ENCODE measurements at regions not wholly inside any gene's neighbourhood (a gene's known extent, or its start where the extent isn't known, plus 50 kb on each side); places are given as distances from the start of the nearest gene placed in this dataset.

DNA sequence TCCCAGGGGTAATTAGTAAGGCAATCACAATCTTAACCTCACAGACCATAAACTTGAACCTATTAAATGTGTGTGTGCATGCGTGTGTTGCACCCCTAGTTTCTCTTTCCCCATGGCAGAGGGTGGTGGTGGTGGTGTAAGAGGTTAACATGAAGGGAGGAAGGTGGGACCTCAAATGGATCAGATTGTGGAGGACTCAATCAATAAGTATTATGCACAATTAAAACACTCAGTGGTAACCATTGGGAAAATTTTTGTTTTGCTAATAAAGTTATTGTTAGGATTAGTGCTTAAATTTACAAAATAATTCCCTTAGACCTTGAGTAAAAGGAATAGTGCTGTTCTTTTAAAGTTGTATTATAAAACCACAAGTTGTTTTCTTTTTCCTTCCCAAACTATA lies 283.0 kb downstream of the OLFM3 start:
- TF ChIP-seq TAF1 (IDR thresholded peaks at IDR 0.05; ENCODE audit: low read depth): no peak
- no peak for TF ChIP-seq ZBTB7A (IDR thresholded peaks at IDR 0.05; ENCODE audit: low read depth)
- TF ChIP-seq, protein P1, sequence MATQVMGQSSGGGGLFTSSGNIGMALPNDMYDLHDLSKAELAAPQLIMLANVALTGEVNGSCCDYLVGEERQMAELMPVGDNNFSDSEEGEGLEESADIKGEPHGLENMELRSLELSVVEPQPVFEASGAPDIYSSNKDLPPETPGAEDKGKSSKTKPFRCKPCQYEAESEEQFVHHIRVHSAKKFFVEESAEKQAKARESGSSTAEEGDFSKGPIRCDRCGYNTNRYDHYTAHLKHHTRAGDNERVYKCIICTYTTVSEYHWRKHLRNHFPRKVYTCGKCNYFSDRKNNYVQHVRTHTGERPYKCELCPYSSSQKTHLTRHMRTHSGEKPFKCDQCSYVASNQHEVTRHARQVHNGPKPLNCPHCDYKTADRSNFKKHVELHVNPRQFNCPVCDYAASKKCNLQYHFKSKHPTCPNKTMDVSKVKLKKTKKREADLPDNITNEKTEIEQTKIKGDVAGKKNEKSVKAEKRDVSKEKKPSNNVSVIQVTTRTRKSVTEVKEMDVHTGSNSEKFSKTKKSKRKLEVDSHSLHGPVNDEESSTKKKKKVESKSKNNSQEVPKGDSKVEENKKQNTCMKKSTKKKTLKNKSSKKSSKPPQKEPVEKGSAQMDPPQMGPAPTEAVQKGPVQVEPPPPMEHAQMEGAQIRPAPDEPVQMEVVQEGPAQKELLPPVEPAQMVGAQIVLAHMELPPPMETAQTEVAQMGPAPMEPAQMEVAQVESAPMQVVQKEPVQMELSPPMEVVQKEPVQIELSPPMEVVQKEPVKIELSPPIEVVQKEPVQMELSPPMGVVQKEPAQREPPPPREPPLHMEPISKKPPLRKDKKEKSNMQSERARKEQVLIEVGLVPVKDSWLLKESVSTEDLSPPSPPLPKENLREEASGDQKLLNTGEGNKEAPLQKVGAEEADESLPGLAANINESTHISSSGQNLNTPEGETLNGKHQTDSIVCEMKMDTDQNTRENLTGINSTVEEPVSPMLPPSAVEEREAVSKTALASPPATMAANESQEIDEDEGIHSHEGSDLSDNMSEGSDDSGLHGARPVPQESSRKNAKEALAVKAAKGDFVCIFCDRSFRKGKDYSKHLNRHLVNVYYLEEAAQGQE (IDR thresholded peaks at IDR 0.05; ENCODE audit: low read depth): no peak
- no peak for TF ChIP-seq TEAD4 (IDR thresholded peaks at IDR 0.05)
- TF ChIP-seq, protein P2, sequence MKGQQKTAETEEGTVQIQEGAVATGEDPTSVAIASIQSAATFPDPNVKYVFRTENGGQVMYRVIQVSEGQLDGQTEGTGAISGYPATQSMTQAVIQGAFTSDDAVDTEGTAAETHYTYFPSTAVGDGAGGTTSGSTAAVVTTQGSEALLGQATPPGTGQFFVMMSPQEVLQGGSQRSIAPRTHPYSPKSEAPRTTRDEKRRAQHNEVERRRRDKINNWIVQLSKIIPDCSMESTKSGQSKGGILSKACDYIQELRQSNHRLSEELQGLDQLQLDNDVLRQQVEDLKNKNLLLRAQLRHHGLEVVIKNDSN (IDR thresholded peaks at IDR 0.05): no peak
- TF ChIP-seq, protein P3, sequence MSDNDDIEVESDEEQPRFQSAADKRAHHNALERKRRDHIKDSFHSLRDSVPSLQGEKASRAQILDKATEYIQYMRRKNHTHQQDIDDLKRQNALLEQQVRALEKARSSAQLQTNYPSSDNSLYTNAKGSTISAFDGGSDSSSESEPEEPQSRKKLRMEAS (IDR thresholded peaks at IDR 0.05): no peak
- TF ChIP-seq YY1 (IDR thresholded peaks at IDR 0.05; ENCODE audit: low read depth): no peak
- no peak for TF ChIP-seq TCF12 (IDR thresholded peaks at IDR 0.05; ENCODE audit: low read depth)
- no peak for TF ChIP-seq CREB1 (IDR thresholded peaks at IDR 0.05; ENCODE audit: low read depth)
- no peak for TF ChIP-seq RAD21 (IDR thresholded peaks at IDR 0.05; ENCODE audit: low read depth)
- TF ChIP-seq EGR1 (IDR thresholded peaks at IDR 0.05): no peak
- TF ChIP-seq FOXM1 (IDR thresholded peaks at IDR 0.05; ENCODE audit: borderline replicate concordance, low read depth): no peak
- TF ChIP-seq EP300 (IDR thresholded peaks at IDR 0.05; ENCODE audit: borderline replicate concordance): no peak

Measured in Ishikawa (cell line).